Lower lobe of right lung (tissue), 2 donors: ENCODE measurements at regions not wholly inside any gene's neighbourhood (a gene's known extent, or its start where the extent isn't known, plus 50 kb on each side); places are given as distances from the start of the nearest gene placed in this dataset.

ENCODE experiments used
- ATAC-seq, 2 donors: fragments of 200-7000 bp; cut with Tn5 transposase; one replicate each; pipeline ENCODE4 v1.9.1; 2020 to 2022; ENCODE audit warnings: mild to moderate bottlenecking in 2 of 2, moderate library complexity in 2 of 2
- DNase-seq: peaks from one replicate; pipeline ENCODE4 v3.0.0-alpha.2; 2020
- H3K27ac ChIP-seq: fragments of 200-600 bp; one replicate; pipeline ENCODE4 v1.8.0; 2022
- H3K27me3 ChIP-seq: fragments of 200-600 bp; one replicate; pipeline ENCODE4 v1.8.0; 2022; ENCODE audit warnings: low read depth
- H3K36me3 ChIP-seq: fragments of 200-600 bp; one replicate; pipeline ENCODE4 v1.8.0; 2022; ENCODE audit warnings: mild to moderate bottlenecking
- H3K4me1 ChIP-seq: fragments of 200-600 bp; one replicate; pipeline ENCODE4 v1.8.0; 2022
- H3K4me3 ChIP-seq: fragments of 200-600 bp; one replicate; pipeline ENCODE4 v1.8.0; 2022; ENCODE audit warnings: mild to moderate bottlenecking
- H3K9me3 ChIP-seq: fragments of 200-600 bp; one replicate; pipeline ENCODE4 v1.8.0; 2022
- intact Hi-C: fragments of 100-400 bp; cut with DNase I; formaldehyde crosslinking; loops from one replicate; pipeline ENCODE4 v1.11.0; 2022
- TF ChIP-seq, protein P1 (sequence below): fragments of 200-600 bp; IDR thresholded peaks from one replicate; pipeline ENCODE4 v1.8.0; 2022; ENCODE audit warnings: antibody characterized with exemption, mild to moderate bottlenecking
- donor health status: DM: no; HTN: yes; CAD: no; lungs with severe emphysema.

DNA sequence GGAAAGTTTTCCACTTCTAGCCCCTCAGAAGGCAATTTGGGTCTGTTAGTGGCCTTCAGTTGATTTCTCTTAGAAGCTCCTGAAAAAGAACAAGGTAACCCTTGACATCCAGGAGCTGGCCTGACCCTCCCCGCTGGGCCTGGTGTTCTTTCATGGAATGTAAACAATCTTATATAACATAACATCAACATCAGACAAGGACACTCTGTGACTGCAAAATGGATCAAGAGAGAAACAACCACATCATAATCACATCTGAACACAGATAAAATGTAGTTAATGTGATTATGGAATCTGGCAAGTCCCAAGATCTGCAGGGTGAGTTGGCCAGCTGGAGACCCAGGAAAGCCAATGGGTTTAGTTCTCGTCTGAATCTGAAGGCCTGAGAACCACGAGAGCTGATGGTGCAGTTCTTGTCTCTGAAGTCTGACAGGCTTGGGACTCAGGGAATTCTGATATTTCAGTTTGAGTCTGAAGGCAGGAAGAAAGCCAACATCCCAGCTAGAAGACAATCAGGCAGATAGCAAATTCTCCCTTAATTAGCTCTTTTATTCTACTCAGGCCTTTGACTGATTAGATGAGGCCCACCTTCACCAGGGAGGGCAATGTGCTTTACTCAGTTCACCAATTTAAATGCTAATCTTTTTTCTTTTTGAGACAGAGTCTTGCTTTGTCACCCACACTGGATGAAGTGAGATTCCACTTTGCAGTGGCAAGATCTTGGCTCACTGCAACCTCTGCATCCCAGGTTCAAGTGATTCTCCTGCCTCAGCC is 91.4 kb upstream of the NAMPT start:
- Histone ChIP-seq H3K27ac (peak overlapping the region; percentile 24), H3K4me1 (no peaks in the 10 kb centered on the region), H3K9me3 (no peaks in the 10 kb centered on the region), H3K4me3 (no peak overlapping the region), H3K27me3 (no peaks in the 10 kb centered on the region), H3K36me3 (no peaks in the 10 kb centered on the region)
- TF ChIP-seq, protein P1, sequence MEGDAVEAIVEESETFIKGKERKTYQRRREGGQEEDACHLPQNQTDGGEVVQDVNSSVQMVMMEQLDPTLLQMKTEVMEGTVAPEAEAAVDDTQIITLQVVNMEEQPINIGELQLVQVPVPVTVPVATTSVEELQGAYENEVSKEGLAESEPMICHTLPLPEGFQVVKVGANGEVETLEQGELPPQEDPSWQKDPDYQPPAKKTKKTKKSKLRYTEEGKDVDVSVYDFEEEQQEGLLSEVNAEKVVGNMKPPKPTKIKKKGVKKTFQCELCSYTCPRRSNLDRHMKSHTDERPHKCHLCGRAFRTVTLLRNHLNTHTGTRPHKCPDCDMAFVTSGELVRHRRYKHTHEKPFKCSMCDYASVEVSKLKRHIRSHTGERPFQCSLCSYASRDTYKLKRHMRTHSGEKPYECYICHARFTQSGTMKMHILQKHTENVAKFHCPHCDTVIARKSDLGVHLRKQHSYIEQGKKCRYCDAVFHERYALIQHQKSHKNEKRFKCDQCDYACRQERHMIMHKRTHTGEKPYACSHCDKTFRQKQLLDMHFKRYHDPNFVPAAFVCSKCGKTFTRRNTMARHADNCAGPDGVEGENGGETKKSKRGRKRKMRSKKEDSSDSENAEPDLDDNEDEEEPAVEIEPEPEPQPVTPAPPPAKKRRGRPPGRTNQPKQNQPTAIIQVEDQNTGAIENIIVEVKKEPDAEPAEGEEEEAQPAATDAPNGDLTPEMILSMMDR = no peak
- intact Hi-C loops = no loop called here
- ATAC-seq (no peak), DNase-seq (no peak)

DNA sequence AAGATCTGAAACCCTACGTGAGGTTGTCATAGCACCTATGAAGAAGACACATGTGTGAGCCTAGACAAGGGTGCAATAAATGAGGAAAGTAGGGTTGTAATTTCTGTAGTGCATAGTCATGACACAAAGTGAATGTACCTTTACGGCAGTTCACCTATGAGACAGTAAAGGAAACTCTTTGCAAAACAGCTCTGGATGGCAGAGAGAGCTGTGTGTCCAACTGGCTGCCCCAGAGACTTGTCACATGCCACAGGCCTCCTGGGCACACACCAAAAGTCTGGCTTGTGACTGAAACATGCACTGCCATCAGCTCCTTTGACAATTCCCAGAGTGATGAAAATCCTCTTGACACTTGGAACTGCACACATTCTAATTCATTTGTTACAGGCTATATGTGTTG is 90.7 kb upstream of the NAMPT start:
- DNase-seq (no peak), ATAC-seq (no peak)
- TF ChIP-seq, protein P1 = no peak
- no peaks in the 10 kb centered on the region for H3K27me3 ChIP-seq
- H3K9me3 ChIP-seq = no peaks in the 10 kb centered on the region
- no peaks in the 10 kb centered on the region for H3K36me3 ChIP-seq
- no peaks in the 10 kb centered on the region for H3K4me1 ChIP-seq
- H3K4me3 ChIP-seq = no peak overlapping the region
- intact Hi-C loops = no loop called here
- no peak overlapping the region for H3K27ac ChIP-seq

DNA sequence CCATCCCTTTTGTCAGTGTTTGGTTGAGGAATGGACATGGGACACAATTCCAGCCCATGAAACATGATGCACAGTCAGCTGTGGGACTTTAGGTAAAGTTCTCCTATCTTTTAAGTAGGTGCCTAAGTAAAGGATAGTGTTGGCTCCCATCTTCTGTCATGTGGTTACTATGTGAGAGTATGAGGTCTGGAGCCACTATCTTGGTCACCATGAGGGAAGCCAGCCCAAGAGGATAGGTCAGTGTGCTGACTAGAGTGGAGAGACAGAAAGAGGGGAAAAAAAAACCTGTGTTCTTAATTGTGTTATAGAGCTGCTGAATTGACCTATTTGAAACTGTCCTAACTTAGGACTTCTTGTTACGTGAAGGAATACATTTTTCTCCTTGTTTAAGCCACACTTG is 89.7 kb upstream of the NAMPT start:
- H3K4me1 ChIP-seq = no peaks in the 10 kb centered on the region
- H3K4me3 ChIP-seq = no peak overlapping the region
- no peak overlapping the region for H3K27ac ChIP-seq
- no peaks in the 10 kb centered on the region for H3K9me3 ChIP-seq
- intact Hi-C loops = no loop called here
- H3K36me3 ChIP-seq = no peaks in the 10 kb centered on the region
- no peaks in the 10 kb centered on the region for H3K27me3 ChIP-seq
- DNase-seq = no peak
- no peak for ATAC-seq
- TF ChIP-seq, protein P1 = no peak

GRCh38 chr7:106372595-106373318 is 88.0 kb upstream of the NAMPT start:
- intact Hi-C loops = no loop called here
- TF ChIP-seq, protein P1 = no peak
- peak; percentile 15 to 53 for ATAC-seq

GRCh38 chr7:106372126-106372525 is 87.3 kb upstream of the NAMPT start:
- Histone ChIP-seq H3K4me3 (no peak overlapping the region), H3K4me1 (no peaks in the 10 kb centered on the region), H3K9me3 (no peaks in the 10 kb centered on the region), H3K27ac (no peak overlapping the region), H3K27me3 (no peaks in the 10 kb centered on the region), H3K36me3 (no peaks in the 10 kb centered on the region)
- DNase-seq (no peak), ATAC-seq (no peak)
- intact Hi-C loops = no loop called here
- TF ChIP-seq, protein P1 = no peak

More at GRCh38 chr7:106372595-106373318, 88.0 kb upstream of the NAMPT start:
- Histone ChIP-seq H3K4me1 (no peaks in the 10 kb centered on the region), H3K27ac (no peak overlapping the region), H3K9me3 (no peaks in the 10 kb centered on the region), H3K27me3 (no peaks in the 10 kb centered on the region), H3K4me3 (no peak overlapping the region), H3K36me3 (no peaks in the 10 kb centered on the region)
- no peak for DNase-seq
